OCI-M1 (cell line): ENCODE measurements at regions not wholly inside any gene's neighbourhood (a gene's known extent, or its start where the extent isn't known, plus 50 kb on each side); places are given as distances from the start of the nearest gene placed in this dataset.

ENCODE experiments used
- DNase-seq: peaks from one replicate; lab custom pipeline; 2025; lab: John Stamatoyannopoulos, UW

GRCh38 chr18:51582551-51582950 is 385.1 kb upstream of the MEX3C start:
- no peak for DNase-seq

GRCh38 chr18:51588616-51589015 is 391.1 kb upstream of the MEX3C start:
- DNase-seq = no peak

DNA sequence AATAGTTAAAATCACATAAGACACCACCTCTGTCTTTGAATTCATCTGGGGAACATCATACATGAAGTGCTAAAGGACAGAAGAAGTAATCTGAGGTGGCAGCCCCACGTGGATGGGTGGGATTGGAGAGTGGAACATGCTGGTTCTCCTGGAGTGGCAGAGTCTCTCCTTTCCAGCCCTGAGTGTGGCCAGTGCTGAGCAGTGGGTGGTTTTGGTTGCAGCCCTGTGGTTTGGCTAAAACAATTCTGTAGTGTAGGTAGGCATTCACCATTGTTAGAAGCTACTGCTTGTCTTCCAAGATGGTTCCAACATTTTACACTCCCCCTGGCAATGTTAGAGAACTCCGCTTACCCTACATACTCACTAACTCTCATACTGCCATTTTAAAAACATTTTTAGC is 396.4 kb upstream of the MEX3C start:
- DNase-seq = no peak

DNA sequence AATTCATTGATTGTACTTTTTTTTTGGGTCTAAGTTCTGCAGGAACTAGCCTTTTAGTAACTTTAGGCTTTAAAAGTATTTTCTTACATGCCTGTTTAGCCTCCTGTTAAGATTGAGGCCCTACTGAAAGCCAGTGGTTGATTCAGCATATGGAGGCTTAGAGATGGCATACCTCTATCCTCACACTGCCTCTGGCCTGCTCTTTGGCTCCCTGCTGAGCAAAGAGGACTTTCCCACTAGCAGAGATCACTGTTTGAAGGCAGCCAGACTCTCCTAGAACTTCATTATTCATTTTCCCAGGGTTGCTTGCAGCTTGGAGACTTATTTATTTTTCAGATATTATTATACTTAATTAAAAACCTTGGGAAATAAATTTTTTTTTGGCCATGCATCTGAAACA is 405.6 kb upstream of the MEX3C start:
- no peak for DNase-seq

- no peak for DNase-seq
These were observed 406.1 kb upstream of the MEX3C start for GRCh38 chr18:51603551-51603950.

GRCh38 chr18:51610481-51610880 is 413.0 kb upstream of the MEX3C start:
- no peak for DNase-seq

- DNase-seq = no peak
These were observed 413.8 kb upstream of the MEX3C start for GRCh38 chr18:51611326-51611725.

GRCh38 chr18:51614033-51614432 is 416.6 kb upstream of the MEX3C start:
- DNase-seq = peak; percentile 1

GRCh38 chr18:51614967-51615571 is 417.6 kb upstream of the MEX3C start:
- DNase-seq = no peak

DNA sequence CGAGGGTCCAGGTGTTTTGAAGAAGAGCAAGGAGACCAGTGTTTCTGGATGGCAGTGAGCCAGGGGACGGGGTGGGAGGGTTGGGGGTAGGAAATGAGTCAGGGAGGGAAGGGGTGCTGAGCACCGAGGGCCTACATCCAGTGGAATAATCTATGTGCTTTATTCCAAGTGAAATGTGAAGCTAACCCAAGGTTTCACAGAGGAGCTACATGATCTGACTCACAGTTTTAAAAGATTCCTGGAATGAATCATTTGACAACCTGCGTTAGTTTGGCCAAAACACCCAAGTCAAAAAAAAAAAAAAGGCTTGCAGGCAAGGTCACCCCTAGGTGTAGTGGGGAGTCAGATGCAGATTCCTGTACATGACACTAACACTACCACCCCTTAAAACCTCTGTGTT is 419.7 kb upstream of the MEX3C start:
- DNase-seq = no peak

- DNase-seq = no peak
These were observed 420.2 kb upstream of the MEX3C start for GRCh38 chr18:51617572-51618260.

GRCh38 chr18:51619283-51619682 is 421.8 kb upstream of the MEX3C start:
- DNase-seq = no peak

DNA sequence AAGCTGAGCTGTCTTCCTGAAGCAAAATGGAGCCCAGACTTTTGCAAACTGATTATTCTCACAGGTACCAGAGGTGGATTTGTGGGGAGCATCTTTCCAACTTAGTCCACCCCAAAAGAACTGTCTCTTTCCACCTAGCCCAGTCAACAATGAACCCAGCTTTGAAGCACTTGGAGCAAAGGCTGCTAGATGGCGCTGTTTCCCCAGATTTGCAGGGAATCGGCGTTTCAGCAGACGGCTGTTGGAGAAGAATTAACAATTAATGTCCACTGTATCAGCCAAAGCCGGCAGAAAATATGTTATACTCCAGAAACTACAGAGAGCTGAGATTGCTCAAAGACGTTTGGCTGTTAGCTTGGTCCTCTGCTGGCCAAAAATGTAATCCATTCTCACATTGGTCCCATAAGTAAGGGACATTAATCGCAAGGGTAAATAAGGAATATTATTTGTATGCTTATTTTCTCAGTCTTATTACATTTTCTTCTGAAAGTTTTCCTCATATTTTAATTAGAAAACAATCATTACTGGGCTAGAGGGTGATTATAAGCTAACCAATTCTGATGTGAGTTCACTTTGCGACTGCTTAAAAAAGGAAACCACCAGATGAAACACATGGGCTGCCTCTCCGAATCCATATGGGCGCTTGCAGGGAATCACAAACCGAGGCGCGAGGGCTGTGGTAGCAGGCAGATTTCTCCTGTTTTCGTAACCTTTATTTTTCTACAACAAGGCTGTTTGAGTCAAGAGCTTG is 423.8 kb upstream of the MEX3C start:
- DNase-seq = peak; percentile 67

DNA sequence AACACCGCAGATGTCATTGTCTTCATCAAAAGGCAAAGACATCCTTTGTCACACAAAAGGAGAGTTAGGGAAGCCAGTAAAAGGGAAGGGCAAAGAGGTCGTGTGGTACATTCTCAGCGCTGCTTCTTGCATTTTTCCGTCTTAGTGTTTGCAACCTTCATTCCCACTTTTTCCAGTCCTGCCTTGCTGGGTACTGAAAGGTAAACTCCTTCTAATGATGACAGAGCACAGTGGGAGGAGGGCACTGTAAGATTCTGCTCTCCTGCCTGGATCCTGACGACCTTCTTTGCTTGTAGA is 424.3 kb upstream of the MEX3C start:
- DNase-seq = no peak

- DNase-seq = no peak
These were observed 425.2 kb upstream of the MEX3C start for GRCh38 chr18:51622702-51623101.

DNA sequence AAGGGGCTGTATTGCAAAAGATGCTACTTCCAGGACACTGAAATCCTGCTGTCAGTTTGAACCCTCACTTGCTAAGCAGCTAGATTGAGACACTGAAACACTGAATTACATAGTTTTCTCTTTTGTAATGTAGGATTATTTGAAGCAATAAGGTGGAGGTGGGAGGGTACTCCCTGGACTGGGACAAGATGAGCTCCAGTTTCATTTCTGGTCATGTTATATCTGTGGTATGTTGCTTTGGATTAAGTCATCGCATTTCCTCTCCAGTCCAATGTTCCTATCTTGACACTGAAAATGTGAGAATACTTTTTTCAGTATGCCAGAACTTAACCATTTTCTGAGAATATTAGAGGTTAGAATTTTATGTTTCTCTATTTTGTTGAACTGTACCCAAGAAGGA is 426.2 kb upstream of the MEX3C start:
- no peak for DNase-seq

GRCh38 chr18:51630706-51631105 is 433.2 kb upstream of the MEX3C start:
- DNase-seq = no peak

GRCh38 chr18:51637881-51638280 is 440.4 kb upstream of the MEX3C start:
- no peak for DNase-seq

- no peak for DNase-seq
These were observed 442.1 kb upstream of the MEX3C start for GRCh38 chr18:51639541-51639940.

GRCh38 chr18:51643483-51643882 is 446.0 kb upstream of the MEX3C start:
- DNase-seq = no peak

DNA sequence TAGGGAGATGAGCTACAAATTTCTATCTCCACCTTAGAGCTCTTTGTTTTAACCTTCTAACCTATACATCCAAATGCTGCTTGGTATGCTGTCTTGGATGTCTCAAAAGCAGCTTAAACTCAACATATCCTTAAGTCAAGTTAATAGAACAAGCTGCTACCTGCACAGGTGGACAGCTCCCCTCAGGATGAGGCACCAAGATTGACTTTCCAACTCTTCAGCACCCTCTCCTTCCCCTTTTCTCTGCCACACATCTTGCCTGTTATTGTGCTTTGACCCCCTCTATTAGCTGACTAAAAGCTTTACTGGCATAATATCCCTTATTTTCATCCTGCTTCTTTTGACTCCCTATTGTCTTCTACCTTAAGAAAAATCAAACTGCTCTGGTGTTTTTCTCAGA is 448.1 kb upstream of the MEX3C start:
- no peak for DNase-seq

GRCh38 chr18:51647346-51647745 is 449.9 kb upstream of the MEX3C start:
- no peak for DNase-seq

- DNase-seq = no peak
These were observed 450.5 kb upstream of the MEX3C start for GRCh38 chr18:51647942-51648341.

DNA sequence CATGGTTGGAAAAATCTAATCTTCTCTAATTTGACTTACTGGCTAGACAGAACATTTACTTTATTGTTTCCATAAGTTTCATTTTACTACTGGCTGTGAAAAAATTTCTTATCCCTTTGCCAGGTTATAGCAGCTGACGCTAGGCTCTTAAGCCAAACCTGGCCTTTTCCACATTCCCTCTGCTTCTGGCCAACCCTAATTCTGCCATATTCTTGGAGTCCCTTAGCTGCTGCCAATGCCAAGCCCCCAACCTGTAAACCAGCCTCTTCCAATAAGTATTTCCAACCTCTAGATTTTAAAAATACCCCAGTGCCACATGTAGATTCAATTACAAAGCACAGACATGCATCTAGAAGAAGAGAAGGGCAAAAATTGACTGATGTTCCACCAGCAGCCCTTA is 452.3 kb upstream of the MEX3C start:
- no peak for DNase-seq
